C4-2B (cell line): ENCODE measurements at regions not wholly inside any gene's neighbourhood (a gene's known extent, or its start where the extent isn't known, plus 50 kb on each side); places are given as distances from the start of the nearest gene placed in this dataset.

Experiments
- ZFX ChIP-seq: fragments of 450-650 bp; IDR thresholded peaks from 2 replicates; pipeline ENCODE4 v1.6.1; 2017
- TF ChIP-seq, protein P1 (sequence below): fragments of 450-650 bp; conservative IDR thresholded peaks from 2 replicates; pipeline ENCODE4 v1.5.1; 2017; ENCODE audit warnings: mild to moderate bottlenecking

GRCh38 chr2:64876137-64876647, 113.0 kb upstream of the SLC1A4 start:
- TF ChIP-seq, protein P1, sequence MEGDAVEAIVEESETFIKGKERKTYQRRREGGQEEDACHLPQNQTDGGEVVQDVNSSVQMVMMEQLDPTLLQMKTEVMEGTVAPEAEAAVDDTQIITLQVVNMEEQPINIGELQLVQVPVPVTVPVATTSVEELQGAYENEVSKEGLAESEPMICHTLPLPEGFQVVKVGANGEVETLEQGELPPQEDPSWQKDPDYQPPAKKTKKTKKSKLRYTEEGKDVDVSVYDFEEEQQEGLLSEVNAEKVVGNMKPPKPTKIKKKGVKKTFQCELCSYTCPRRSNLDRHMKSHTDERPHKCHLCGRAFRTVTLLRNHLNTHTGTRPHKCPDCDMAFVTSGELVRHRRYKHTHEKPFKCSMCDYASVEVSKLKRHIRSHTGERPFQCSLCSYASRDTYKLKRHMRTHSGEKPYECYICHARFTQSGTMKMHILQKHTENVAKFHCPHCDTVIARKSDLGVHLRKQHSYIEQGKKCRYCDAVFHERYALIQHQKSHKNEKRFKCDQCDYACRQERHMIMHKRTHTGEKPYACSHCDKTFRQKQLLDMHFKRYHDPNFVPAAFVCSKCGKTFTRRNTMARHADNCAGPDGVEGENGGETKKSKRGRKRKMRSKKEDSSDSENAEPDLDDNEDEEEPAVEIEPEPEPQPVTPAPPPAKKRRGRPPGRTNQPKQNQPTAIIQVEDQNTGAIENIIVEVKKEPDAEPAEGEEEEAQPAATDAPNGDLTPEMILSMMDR = no peak
- no peak for TF ChIP-seq ZFX
